ENCODE measurements at regions not wholly inside any gene's neighbourhood (a gene's known extent, or its start where the extent isn't known, plus 50 kb on each side); places are given as distances from the start of the nearest gene placed in this dataset.

- H3K4me3 ChIP-seq = no peak overlapping the region
These were observed 222.9 kb upstream of the NCKAP5 start for GRCh38 chr2:133791191-133791590.

GRCh38 chr2:133792223-133792622 is 224.0 kb upstream of the NCKAP5 start:
- WGBS, 2 donors = 88 to 89% methylated on average over 5 of the region's 5 CpGs
- Histone ChIP-seq H3K36me3 (no peaks in the 10 kb centered on the region), H3K4me1 (no peaks in the 10 kb centered on the region), H3K9me3 (peaks cover 0 to 12% (median 6%) of the 10 kb centered on the region in 4 donors), H3K27ac (no peak overlapping the region), H3K4me3 (no peak overlapping the region), H3K27me3 (no peaks in the 10 kb centered on the region)
- no peak for DNase-seq
- ATAC-seq (ENCODE audit: low FRiP score in 2 of 2) = no peak
- TF ChIP-seq CTCF (IDR thresholded peaks at IDR 0.05) (no peak), POLR2AphosphoS5 (IDR thresholded peaks at IDR 0.05) (no peak), EP300 (IDR thresholded peaks at IDR 0.05) (no peak), POLR2A (IDR thresholded peaks at IDR 0.05) (no peak)

More at GRCh38 chr2:133791191-133791590, 222.9 kb upstream of the NCKAP5 start:
- no peak overlapping the region for H3K27ac ChIP-seq
- ATAC-seq (ENCODE audit: low FRiP score in 2 of 2) = no peak
- no peak for DNase-seq
- H3K4me1 ChIP-seq = no peaks in the 10 kb centered on the region
- peaks cover 0 to 9% (median 6%) of the 10 kb centered on the region in 4 donors for H3K9me3 ChIP-seq
- H3K27me3 ChIP-seq = no peaks in the 10 kb centered on the region
- TF ChIP-seq POLR2AphosphoS5 (IDR thresholded peaks at IDR 0.05) (no peak), CTCF (IDR thresholded peaks at IDR 0.05) (no peak)
- H3K36me3 ChIP-seq = no peaks in the 10 kb centered on the region
- WGBS, 2 donors = 77 to 79% methylated on average over 6 of the region's 6 CpGs

- TF ChIP-seq CTCF (IDR thresholded peaks at IDR 0.05) (no peak), POLR2A (IDR thresholded peaks at IDR 0.05) (no peak), POLR2AphosphoS5 (IDR thresholded peaks at IDR 0.05) (no peak), EP300 (IDR thresholded peaks at IDR 0.05) (no peak)
- Histone ChIP-seq H3K4me1 (no peaks in the 10 kb centered on the region), H3K36me3 (no peaks in the 10 kb centered on the region), H3K9me3 (peaks cover 0 to 13% (median 6%) of the 10 kb centered on the region in 4 donors), H3K27ac (no peak overlapping the region), H3K27me3 (no peaks in the 10 kb centered on the region), H3K4me3 (no peak overlapping the region)
- WGBS, 2 donors = 89 to 92% methylated on average over 1 of the region's 1 CpG
- ATAC-seq (ENCODE audit: low FRiP score in 2 of 2) = no peak
- no peak for DNase-seq
These were observed 225.9 kb upstream of the NCKAP5 start for GRCh38 chr2:133794114-133794513.

GRCh38 chr2:133801946-133802345 is 233.7 kb upstream of the NCKAP5 start:
- no peaks in the 10 kb centered on the region for H3K27me3 ChIP-seq
- H3K9me3 ChIP-seq = peaks cover 0 to 4% (median 0%) of the 10 kb centered on the region in 4 donors
- no peak for DNase-seq
- H3K36me3 ChIP-seq = no peaks in the 10 kb centered on the region
- no peak for ATAC-seq (ENCODE audit: low FRiP score in 2 of 2)
- H3K4me1 ChIP-seq = no peaks in the 10 kb centered on the region
- WGBS, 2 donors = 70 to 78% methylated on average over 3 of the region's 3 CpGs
- H3K27ac ChIP-seq = no peak overlapping the region
- no peak overlapping the region for H3K4me3 ChIP-seq
- no peak for TF ChIP-seq POLR2A (IDR thresholded peaks at IDR 0.05)
- TF ChIP-seq EP300 (IDR thresholded peaks at IDR 0.05) = no peak
- no peak for TF ChIP-seq POLR2AphosphoS5 (IDR thresholded peaks at IDR 0.05)
- no peak for TF ChIP-seq CTCF (IDR thresholded peaks at IDR 0.05)

- H3K36me3 ChIP-seq = no peaks in the 10 kb centered on the region
- H3K4me1 ChIP-seq = no peaks in the 10 kb centered on the region
- no peak overlapping the region for H3K27ac ChIP-seq
- H3K27me3 ChIP-seq = no peaks in the 10 kb centered on the region
- 89 to 92% methylated on average over 13 of the region's 13 CpGs for WGBS, 2 donors
- H3K9me3 ChIP-seq = no peaks in the 10 kb centered on the region
- no peak for TF ChIP-seq POLR2A (IDR thresholded peaks at IDR 0.05)
- TF ChIP-seq EP300 (IDR thresholded peaks at IDR 0.05) = no peak
- TF ChIP-seq POLR2AphosphoS5 (IDR thresholded peaks at IDR 0.05) = no peak
- TF ChIP-seq CTCF (IDR thresholded peaks at IDR 0.05) = no peak
- DNase-seq = peak in 1 of 2 donors; percentile 16
- no peak for ATAC-seq (ENCODE audit: low FRiP score in 2 of 2)
- no peak overlapping the region for H3K4me3 ChIP-seq
These were observed 234.3 kb upstream of the NCKAP5 start for GRCh38 chr2:133802409-133803039.

Measured in upper lobe of left lung (tissue), 6 donors.